Panc1 (cell line): ENCODE measurements at regions not wholly inside any gene's neighbourhood (a gene's known extent, or its start where the extent isn't known, plus 50 kb on each side); places are given as distances from the start of the nearest gene placed in this dataset.

Source experiments
- ATAC-seq: fragments of 200-7000 bp; cut with Tn5 transposase; 2 replicates; pipeline ENCODE4 v1.9.1; 2020; ENCODE audit warnings: mild to moderate bottlenecking, moderate library complexity
- BruUV-seq: library from RNA; stranded (reverse); fragments of 400-500 nt; replicated peaks from 2 replicates; lab custom pipeline; 2021; lab: Mats Ljungman, UMichigan
- CTCF ChIA-PET: fragments of 300-600 bp; sonication (Branson Sonifier 250); formaldehyde crosslinking; loops from one replicate; lab custom pipeline; 2022; ENCODE audit warnings: antibody characterized with exemption; lab: Charles Lee
- POLR2A ChIA-PET: fragments of 300-600 bp; sonication (Branson Sonifier 250); formaldehyde crosslinking; loops from one replicate; lab custom pipeline; 2022; ENCODE audit warnings: antibody characterized with exemption; lab: Charles Lee
- DNase-seq: peaks from one replicate; pipeline ENCODE4 v3.0.0-alpha.2; 2010; ENCODE audit warnings: low read depth, low spot score
- H3K27ac ChIP-seq: 2 replicates; pipeline ENCODE4 v1.5.1; 2011; ENCODE audit warnings: mild to moderate bottlenecking, low read length, inconsistent platforms
- H3K27me3 ChIP-seq: fragments of 200-500 bp; sonication (Bioruptor generic); 2 replicates; pipeline ENCODE4 v1.6.0; 2014; ENCODE audit warnings: low read length, inconsistent platforms; ENCODE audit not compliant: control insufficient read depth, insufficient read depth
- H3K36me3 ChIP-seq: fragments of 200-500 bp; sonication (Bioruptor generic); 2 replicates; pipeline ENCODE4 v1.5.1; 2014; ENCODE audit warnings: inconsistent platforms, mild to moderate bottlenecking, low read length, moderate library complexity; ENCODE audit not compliant: control insufficient read depth, insufficient read depth
- H3K4me1 ChIP-seq: 2 replicates; pipeline ENCODE4 v1.5.1; 2011; ENCODE audit warnings: inconsistent platforms, mild to moderate bottlenecking, low read length, moderate library complexity; ENCODE audit not compliant: control insufficient read depth, insufficient read depth
- H3K4me3 ChIP-seq, 2 experiments: 2 replicates each; pipeline ENCODE4 v1.5.1; 2011 to 2012; ENCODE audit warnings: low read depth in 2 of 2, low read length in 2 of 2, mild to moderate bottlenecking in 2 of 2, inconsistent platforms in 1 of 2, moderate library complexity in 1 of 2
- H3K9me3 ChIP-seq: fragments of 200-500 bp; sonication (Bioruptor generic); 2 replicates; pipeline ENCODE4 v1.5.1; 2014; ENCODE audit warnings: low read depth, mild to moderate bottlenecking, inconsistent platforms, low read length, moderate library complexity; ENCODE audit not compliant: control insufficient read depth, insufficient read depth
- CTCF ChIP-seq: fragments of 450-650 bp; IDR thresholded peaks from 2 replicates; pipeline ENCODE4 v1.5.1; 2017; ENCODE audit warnings: mild to moderate bottlenecking
- POLR2AphosphoS5 ChIP-seq: IDR thresholded peaks from 2 replicates; pipeline ENCODE4 v1.6.1; 2012; ENCODE audit warnings: mild to moderate bottlenecking, low read depth, low read length, moderate library complexity
- REST ChIP-seq, 2 experiments: IDR thresholded peaks; 2 replicates each; pipeline ENCODE4 v1.6.1; 2011 to 2012; ENCODE audit warnings: low read depth in 2 of 2, control low read depth in 1 of 2, low read length in 1 of 2, mild to moderate bottlenecking in 1 of 2, moderate library complexity in 1 of 2; ENCODE audit not compliant: insufficient read depth in 1 of 2
- SIN3A ChIP-seq: IDR thresholded peaks from 2 replicates; pipeline ENCODE4 v1.6.1; 2012; ENCODE audit warnings: low read depth, mild to moderate bottlenecking, low read length, moderate library complexity, borderline replicate concordance; ENCODE audit not compliant: insufficient read depth
- TCF7L2 ChIP-seq: IDR thresholded peaks from 2 replicates; pipeline ENCODE4 v1.6.1; 2011; ENCODE audit warnings: mild to moderate bottlenecking, low read depth, low read length, inconsistent platforms
- in situ Hi-C: cut with HindIII; loops from 2 replicates; pipeline ENCODE4 v1.10.0; 2016; ENCODE audit warnings: low sequenced_read_pairs, low pct_unique_long_range_greater_than_20kb
- intact Hi-C: fragments of 100-400 bp; cut with micrococcal nuclease; formaldehyde crosslinking; loops from one replicate; pipeline ENCODE4 v1.10.0; 2022; ENCODE audit not compliant: unreplicated experiment

DNA sequence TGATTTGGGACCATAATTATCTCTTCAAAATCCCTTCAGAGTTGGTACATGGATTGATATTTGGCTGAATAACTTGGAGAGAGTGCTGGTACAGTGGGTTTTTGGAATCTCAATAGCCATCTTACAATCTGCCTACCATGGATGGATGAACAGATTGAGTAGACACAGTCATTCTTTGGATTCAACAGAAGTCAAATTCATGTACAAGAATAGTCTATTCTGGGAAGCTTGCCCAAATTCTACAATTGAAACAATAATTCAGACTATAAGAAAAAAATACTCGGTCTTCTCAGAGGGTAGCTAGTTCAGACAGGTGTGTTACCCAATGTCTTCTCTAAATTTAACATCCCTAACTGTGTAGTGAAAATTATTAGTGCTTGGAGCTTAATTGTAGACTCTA is 574.0 kb downstream of the LRRIQ3 start:
- TF ChIP-seq POLR2AphosphoS5 (no peak), SIN3A (no peak), CTCF (no peak), REST (IDR thresholded peaks at IDR 0.05; ENCODE audit: insufficient read depth in 1 of 2, low read depth in 2 of 2, low read length in 1 of 2) (no peak), TCF7L2 (no peak)
- no peaks in the 10 kb centered on the region for H3K4me1 ChIP-seq
- ChIA-PET POLR2A (no interaction called here), CTCF (no interaction called here)
- BruUV-seq: no TSS peak
- intact Hi-C loops: no loop called here
- no peaks in the 10 kb centered on the region for H3K36me3 ChIP-seq
- H3K9me3 ChIP-seq: no peaks in the 10 kb centered on the region
- H3K27ac ChIP-seq: no peak overlapping the region
- H3K4me3 ChIP-seq: no peak overlapping the region
- in situ Hi-C loops: no loop called here
- no peak for DNase-seq
- no peaks in the 10 kb centered on the region for H3K27me3 ChIP-seq
- no peak for ATAC-seq

GRCh38 chr1:73617145-73617544 is 580.8 kb downstream of the LRRIQ3 start:
- ChIA-PET POLR2A (no interaction called here), CTCF (no interaction called here)
- no peak overlapping the region for H3K4me3 ChIP-seq

More at GRCh38 chr1:73617145-73617544, 580.8 kb downstream of the LRRIQ3 start:
- H3K9me3 ChIP-seq: no peaks in the 10 kb centered on the region
- no peaks in the 10 kb centered on the region for H3K27me3 ChIP-seq
- in situ Hi-C loops (no loop called here), intact Hi-C loops (no loop called here)
- DNase-seq (no peak), ATAC-seq (no peak)
- no peaks in the 10 kb centered on the region for H3K36me3 ChIP-seq
- TF ChIP-seq SIN3A: no peak
- TF ChIP-seq TCF7L2: no peak
- TF ChIP-seq REST (IDR thresholded peaks at IDR 0.05; ENCODE audit: insufficient read depth in 1 of 2, low read depth in 2 of 2, low read length in 1 of 2): no peak
- TF ChIP-seq POLR2AphosphoS5: no peak
- no peak for TF ChIP-seq CTCF
- H3K27ac ChIP-seq: no peak overlapping the region
- BruUV-seq: no TSS peak
- H3K4me1 ChIP-seq: no peaks in the 10 kb centered on the region
